GM12874 (cell line): ENCODE measurements at regions not wholly inside any gene's neighbourhood (a gene's known extent, or its start where the extent isn't known, plus 50 kb on each side); places are given as distances from the start of the nearest gene placed in this dataset.
A peak's percentile ranks its signal among the peaks of the same experiment; 100 is the strongest.

Experiments
- CTCF ChIP-seq: IDR thresholded peaks from 2 replicates; pipeline ENCODE4 v1.5.1; 2011; ENCODE audit warnings: low read depth, mild to moderate bottlenecking, control low read depth, low read length, moderate library complexity; ENCODE audit not compliant: insufficient read depth

- TF ChIP-seq CTCF = no peak
Measured at GRCh38 chrX:147832707-147833348, 78.9 kb upstream of the FMR1 start.

- peak; percentile 19; the same call in 1 of the 2 replicates for TF ChIP-seq CTCF
Measured at GRCh38 chrX:147838465-147839131, 73.1 kb upstream of the FMR1 start.

- no peak for TF ChIP-seq CTCF
Measured at GRCh38 chrX:147846676-147847075, 65.0 kb upstream of the FMR1 start.

- no peak for TF ChIP-seq CTCF
Measured at GRCh38 chrX:147847999-147848398, 63.7 kb upstream of the FMR1 start.

- TF ChIP-seq CTCF = no peak
Measured at GRCh38 chrX:147848543-147849443, 62.9 kb upstream of the FMR1 start.

- TF ChIP-seq CTCF = no peak
Measured at GRCh38 chrX:147850875-147851274, 60.8 kb upstream of the FMR1 start.

GRCh38 chrX:147853701-147854100 is 58.0 kb upstream of the FMR1 start:
- TF ChIP-seq CTCF = no peak
